Activated CD8-positive, alpha-beta T cell treated with anti-CD3 and anti-CD28 coated beads for 36 hours (primary cell): ENCODE measurements at regions not wholly inside any gene's neighbourhood (a gene's known extent, or its start where the extent isn't known, plus 50 kb on each side); places are given as distances from the start of the nearest gene placed in this dataset.

Experiments used
- ATAC-seq: fragments of 200-7000 bp; cut with Tn5 transposase; one replicate; pipeline ENCODE4 v1.10.0; 2021; ENCODE audit warnings: mild to moderate bottlenecking, moderate library complexity
- CTCF ChIA-PET: fragments of 350-600 bp; sonication (Branson Sonifier 250); formaldehyde crosslinking; loops from one replicate; lab custom pipeline; 2021; ENCODE audit warnings: antibody characterized with exemption; lab: Charles Lee
- POLR2A ChIA-PET: fragments of 350-600 bp; sonication (Branson Sonifier 250); formaldehyde crosslinking; loops from one replicate; lab custom pipeline; 2021; ENCODE audit warnings: antibody characterized with exemption; lab: Charles Lee
- DNase-seq: peaks from one replicate; pipeline ENCODE4 v3.0.0-alpha.2; 2020
- H3K27ac Mint-ChIP-seq: one replicate; pipeline ENCODE4 v1.8.0; 2021; ENCODE audit warnings: mild to moderate bottlenecking, mixed read lengths
- H3K27me3 Mint-ChIP-seq: one replicate; pipeline ENCODE4 v1.8.0; 2021; ENCODE audit warnings: mixed read lengths
- H3K36me3 Mint-ChIP-seq: one replicate; pipeline ENCODE4 v1.8.0; 2021; ENCODE audit warnings: low read depth, mixed read lengths
- H3K4me1 Mint-ChIP-seq: one replicate; pipeline ENCODE4 v1.8.0; 2021; ENCODE audit warnings: low read depth, mixed read lengths
- H3K4me3 Mint-ChIP-seq: one replicate; pipeline ENCODE4 v1.8.0; 2021; ENCODE audit warnings: mild to moderate bottlenecking, moderate library complexity, mixed read lengths
- H3K9me3 Mint-ChIP-seq: one replicate; pipeline ENCODE4 v1.8.0; 2021; ENCODE audit warnings: mixed read lengths
- intact Hi-C: fragments of 100-400 bp; cut with micrococcal nuclease; formaldehyde crosslinking; loops from one replicate; pipeline ENCODE4 v1.10.0; 2022
- TF ChIP-seq, protein P1 (sequence below): fragments of 200-600 bp; IDR thresholded peaks from one replicate; pipeline ENCODE4 v1.8.0; 2022; ENCODE audit warnings: antibody characterized with exemption, mild to moderate bottlenecking

DNA sequence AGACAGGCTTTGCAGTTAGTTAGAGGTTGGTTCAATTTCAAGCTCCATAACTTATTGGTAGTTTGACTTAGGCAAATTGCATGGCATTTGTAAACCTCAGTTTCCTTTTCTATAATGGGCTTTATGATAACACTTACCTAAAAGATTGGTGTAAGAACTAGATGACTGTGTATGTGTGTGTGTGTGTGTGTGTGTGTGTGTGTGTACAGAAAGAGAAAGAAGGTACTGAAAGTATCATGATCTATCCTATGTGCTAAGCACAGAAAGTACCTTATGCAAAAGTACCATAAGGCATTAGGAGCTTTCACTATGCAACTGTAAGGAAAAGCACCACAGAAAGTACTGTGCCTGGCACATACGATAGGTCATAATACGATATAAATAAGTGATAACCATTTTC lies 304.3 kb upstream of the KITLG start:
- TF ChIP-seq, protein P1, sequence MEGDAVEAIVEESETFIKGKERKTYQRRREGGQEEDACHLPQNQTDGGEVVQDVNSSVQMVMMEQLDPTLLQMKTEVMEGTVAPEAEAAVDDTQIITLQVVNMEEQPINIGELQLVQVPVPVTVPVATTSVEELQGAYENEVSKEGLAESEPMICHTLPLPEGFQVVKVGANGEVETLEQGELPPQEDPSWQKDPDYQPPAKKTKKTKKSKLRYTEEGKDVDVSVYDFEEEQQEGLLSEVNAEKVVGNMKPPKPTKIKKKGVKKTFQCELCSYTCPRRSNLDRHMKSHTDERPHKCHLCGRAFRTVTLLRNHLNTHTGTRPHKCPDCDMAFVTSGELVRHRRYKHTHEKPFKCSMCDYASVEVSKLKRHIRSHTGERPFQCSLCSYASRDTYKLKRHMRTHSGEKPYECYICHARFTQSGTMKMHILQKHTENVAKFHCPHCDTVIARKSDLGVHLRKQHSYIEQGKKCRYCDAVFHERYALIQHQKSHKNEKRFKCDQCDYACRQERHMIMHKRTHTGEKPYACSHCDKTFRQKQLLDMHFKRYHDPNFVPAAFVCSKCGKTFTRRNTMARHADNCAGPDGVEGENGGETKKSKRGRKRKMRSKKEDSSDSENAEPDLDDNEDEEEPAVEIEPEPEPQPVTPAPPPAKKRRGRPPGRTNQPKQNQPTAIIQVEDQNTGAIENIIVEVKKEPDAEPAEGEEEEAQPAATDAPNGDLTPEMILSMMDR: no peak
- DNase-seq (no peak), ATAC-seq (no peak)
- no peak overlapping the region for H3K27ac Mint-ChIP-seq
- peaks cover 1% of the 10 kb centered on the region for H3K9me3 Mint-ChIP-seq
- H3K27me3 Mint-ChIP-seq: peaks cover 1% of the 10 kb centered on the region
- ChIA-PET CTCF (no interaction called here), POLR2A (no interaction called here)
- no peaks in the 10 kb centered on the region for H3K36me3 Mint-ChIP-seq
- no peaks in the 10 kb centered on the region for H3K4me1 Mint-ChIP-seq
- no peak overlapping the region for H3K4me3 Mint-ChIP-seq
- intact Hi-C loops: no loop called here

DNA sequence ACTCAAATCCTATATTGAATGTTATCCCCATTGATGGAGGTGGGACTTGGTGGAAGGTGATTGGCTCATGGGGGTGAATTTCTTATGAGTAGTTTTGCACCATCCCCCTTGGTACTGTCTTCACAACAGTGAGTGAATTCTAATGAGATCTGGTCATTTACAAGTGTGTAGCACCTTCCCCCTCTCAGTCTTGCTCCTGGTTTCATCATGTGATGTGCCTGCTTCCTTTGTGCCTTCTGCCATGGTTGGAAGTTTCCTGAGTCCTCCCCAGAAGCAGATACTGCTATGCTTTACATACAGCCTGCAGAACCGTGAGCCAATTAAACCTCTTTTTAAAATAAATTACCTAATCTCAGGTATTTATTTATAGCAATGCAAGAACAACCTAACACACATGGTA lies 302.4 kb upstream of the KITLG start:
- CTCF ChIA-PET: no interaction called here
- Mint-ChIP-seq H3K4me1 (no peaks in the 10 kb centered on the region), H3K9me3 (peaks cover 1% of the 10 kb centered on the region), H3K36me3 (no peaks in the 10 kb centered on the region), H3K27ac (no peak overlapping the region), H3K4me3 (no peak overlapping the region), H3K27me3 (peaks cover 1% of the 10 kb centered on the region)
- POLR2A ChIA-PET: no interaction called here
- ATAC-seq (no peak), DNase-seq (no peak)
- intact Hi-C loops: no loop called here
- TF ChIP-seq, protein P1: no peak

DNA sequence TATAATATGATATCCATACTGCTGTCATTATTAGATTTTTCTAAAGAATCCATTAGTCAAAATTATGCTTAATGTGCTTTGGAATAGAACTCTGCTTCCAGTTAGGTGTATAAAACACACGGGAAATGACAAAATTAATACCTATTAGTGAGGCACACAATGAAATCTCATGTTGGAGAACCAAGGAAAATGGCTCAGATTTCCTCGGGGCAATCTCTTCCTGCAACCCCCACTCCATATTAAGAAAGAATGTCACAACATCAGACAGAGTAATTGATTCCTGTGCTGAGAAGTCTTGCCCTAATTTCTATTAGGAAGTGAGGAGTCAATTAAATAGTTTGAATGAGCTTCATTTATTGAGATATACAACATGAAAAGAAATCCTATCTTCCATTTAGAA lies 299.8 kb upstream of the KITLG start:
- no peak overlapping the region for H3K4me3 Mint-ChIP-seq
- peaks cover 6% of the 10 kb centered on the region for H3K9me3 Mint-ChIP-seq
- ATAC-seq (no peak), DNase-seq (no peak)
- intact Hi-C loops: no loop called here
- TF ChIP-seq, protein P1: no peak
- ChIA-PET POLR2A (no interaction called here), CTCF (no interaction called here)
- no peak overlapping the region for H3K27ac Mint-ChIP-seq
- H3K36me3 Mint-ChIP-seq: no peaks in the 10 kb centered on the region
- no peaks in the 10 kb centered on the region for H3K4me1 Mint-ChIP-seq
- peaks cover 1% of the 10 kb centered on the region for H3K27me3 Mint-ChIP-seq

DNA sequence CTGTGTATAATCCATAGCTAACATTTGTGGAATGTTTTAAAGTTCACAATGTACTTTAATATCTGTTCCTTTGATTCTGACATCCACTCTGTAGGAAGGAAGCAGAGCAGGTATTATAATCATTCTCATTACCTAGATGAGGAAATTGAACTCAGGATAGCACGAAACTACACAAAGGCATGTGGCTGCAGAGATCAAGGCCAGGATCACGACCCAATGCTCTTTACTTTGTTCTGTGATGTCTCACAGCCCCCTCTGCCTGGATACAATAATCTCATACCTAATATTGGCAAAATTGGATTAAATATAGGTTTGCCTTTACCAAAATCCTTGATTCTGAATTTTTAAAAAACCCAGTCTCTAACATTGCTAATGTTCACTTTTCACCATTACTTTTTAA lies 298.0 kb upstream of the KITLG start:
- no peak for ATAC-seq
- H3K4me3 Mint-ChIP-seq: no peak overlapping the region
- peaks cover 1% of the 10 kb centered on the region for H3K27me3 Mint-ChIP-seq
- CTCF ChIA-PET: no interaction called here
- POLR2A ChIA-PET: no interaction called here
- intact Hi-C loops: no loop called here
- TF ChIP-seq, protein P1: no peak
- no peaks in the 10 kb centered on the region for H3K4me1 Mint-ChIP-seq
- H3K27ac Mint-ChIP-seq: no peak overlapping the region
- peaks cover 6% of the 10 kb centered on the region for H3K9me3 Mint-ChIP-seq
- DNase-seq: no peak
- no peaks in the 10 kb centered on the region for H3K36me3 Mint-ChIP-seq

DNA sequence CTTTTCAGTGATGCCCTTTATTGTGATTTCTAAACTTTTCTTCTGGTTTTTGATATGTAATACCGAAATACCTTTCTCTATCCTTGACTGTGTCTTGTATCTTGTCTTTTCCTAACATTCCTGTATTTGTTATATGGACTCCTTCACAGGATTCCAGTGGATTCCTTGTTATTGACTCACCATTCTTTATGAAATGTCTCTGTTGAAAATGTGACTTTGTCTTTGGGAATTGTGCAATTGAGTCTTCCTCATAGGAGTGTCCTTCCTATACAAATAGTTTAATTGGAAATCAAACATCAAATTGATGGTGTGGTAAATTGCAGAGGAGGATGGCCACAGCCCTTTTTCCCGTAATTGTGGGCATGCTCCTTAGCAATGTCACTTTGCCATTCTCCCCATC lies 296.6 kb upstream of the KITLG start:
- Mint-ChIP-seq H3K27me3 (no peaks in the 10 kb centered on the region), H3K4me1 (no peaks in the 10 kb centered on the region), H3K36me3 (no peaks in the 10 kb centered on the region), H3K4me3 (no peak overlapping the region), H3K27ac (no peak overlapping the region), H3K9me3 (peaks cover 6% of the 10 kb centered on the region)
- ChIA-PET CTCF (no interaction called here), POLR2A (no interaction called here)
- intact Hi-C loops: no loop called here
- DNase-seq (no peak), ATAC-seq (no peak)
- TF ChIP-seq, protein P1: no peak
